HEK293T (cell line): ENCODE measurements at regions not wholly inside any gene's neighbourhood (a gene's known extent, or its start where the extent isn't known, plus 50 kb on each side); places are given as distances from the start of the nearest gene placed in this dataset.

ENCODE experiments used
- CTCF ChIA-PET: fragments of 350-600 bp; formaldehyde crosslinking; extraction: SDS; loops from one replicate; lab custom pipeline; 2021; ENCODE audit warnings: antibody characterized with exemption, inconsistent platforms; lab: Yijun Ruan, JAX
- POLR2A ChIA-PET: fragments of 350-600 bp; formaldehyde crosslinking; extraction: SDS; loops from one replicate; lab custom pipeline; 2020; ENCODE audit warnings: antibody characterized with exemption, inconsistent platforms; lab: Yijun Ruan, JAX
- DNase-seq: peaks from one replicate; pipeline ENCODE4 v3.0.0; 2012; ENCODE audit warnings: mixed read lengths; ENCODE audit errors: extremely low spot score
- ARNT ChIP-seq: fragments of 450-650 bp; IDR thresholded peaks from 2 replicates; pipeline ENCODE4 v1.6.1; 2017; ENCODE audit warnings: mild to moderate bottlenecking
- BHLHE40 ChIP-seq: fragments of 450-650 bp; IDR thresholded peaks from 2 replicates; pipeline ENCODE4 v1.6.1; 2016; ENCODE audit warnings: mild to moderate bottlenecking, moderate library complexity, borderline replicate concordance
- CTBP1 ChIP-seq: fragments of 450-650 bp; IDR thresholded peaks from 2 replicates; pipeline ENCODE4 v1.6.1; 2016; ENCODE audit warnings: borderline replicate concordance
- ELF4 ChIP-seq: fragments of 450-650 bp; IDR thresholded peaks from 2 replicates; pipeline ENCODE4 v1.6.1; 2017; ENCODE audit warnings: antibody characterized with exemption
- FOXA1 ChIP-seq: fragments of 450-650 bp; IDR thresholded peaks from 2 replicates; pipeline ENCODE4 v1.6.1; 2016; ENCODE audit warnings: mild to moderate bottlenecking
- FOXK2 ChIP-seq: fragments of 450-650 bp; IDR thresholded peaks from 2 replicates; pipeline ENCODE4 v1.6.1; 2016; ENCODE audit warnings: mild to moderate bottlenecking
- FOXM1 ChIP-seq: fragments of 450-650 bp; IDR thresholded peaks from 2 replicates; pipeline ENCODE4 v1.6.1; 2017; ENCODE audit warnings: mild to moderate bottlenecking, borderline replicate concordance
- HDGF ChIP-seq: fragments of 450-650 bp; IDR thresholded peaks from 2 replicates; pipeline ENCODE4 v1.6.1; 2017; ENCODE audit warnings: antibody characterized with exemption, borderline replicate concordance
- L3MBTL2 ChIP-seq: fragments of 450-650 bp; conservative IDR thresholded peaks from 2 replicates; pipeline ENCODE4 v1.6.1; 2016; ENCODE audit warnings: mild to moderate bottlenecking
- LEF1 ChIP-seq: fragments of 450-650 bp; IDR thresholded peaks from 2 replicates; pipeline ENCODE4 v1.6.1; 2017; ENCODE audit warnings: mild to moderate bottlenecking, borderline replicate concordance
- NFRKB ChIP-seq: fragments of 450-650 bp; IDR thresholded peaks from 2 replicates; pipeline ENCODE4 v1.6.1; 2016; ENCODE audit warnings: mild to moderate bottlenecking, moderate library complexity
- PKNOX1 ChIP-seq: fragments of 450-650 bp; IDR thresholded peaks from 2 replicates; pipeline ENCODE4 v1.6.1; 2016
- SP1 ChIP-seq: fragments of 450-650 bp; IDR thresholded peaks from 2 replicates; pipeline ENCODE4 v1.6.1; 2017
- SUZ12 ChIP-seq: fragments of 450-650 bp; IDR thresholded peaks from 2 replicates; pipeline ENCODE4 v1.6.1; 2016; ENCODE audit warnings: mild to moderate bottlenecking
- TARDBP ChIP-seq: fragments of 450-650 bp; IDR thresholded peaks from 2 replicates; pipeline ENCODE4 v1.6.1; 2016
- ZNF384 ChIP-seq: fragments of 450-650 bp; IDR thresholded peaks from 2 replicates; pipeline ENCODE4 v1.6.1; 2016

GRCh38 chr2:151087377-151087776 is 174.3 kb downstream of the RBM43 start:
- ChIA-PET CTCF (no interaction called here), POLR2A (no interaction called here)
- no peak for TF ChIP-seq LEF1
- TF ChIP-seq L3MBTL2, result no peak
- no peak for TF ChIP-seq FOXK2
- no peak for TF ChIP-seq TARDBP
- no peak for DNase-seq

- TF ChIP-seq BHLHE40, result no peak
- no peak for TF ChIP-seq FOXM1
- TF ChIP-seq FOXK2, result no peak
- no peak for TF ChIP-seq SUZ12
- TF ChIP-seq HDGF, result no peak
- TF ChIP-seq SP1, result no peak
- TF ChIP-seq FOXA1, result no peak
- no peak for TF ChIP-seq NFRKB
- DNase-seq, result no peak
- ChIA-PET POLR2A (no interaction called here), CTCF (no interaction called here)
Observed at GRCh38 chr2:151085181-151085611, 176.5 kb downstream of the RBM43 start.

GRCh38 chr2:151083856-151084795 is 177.5 kb downstream of the RBM43 start:
- no peak for DNase-seq
- ChIA-PET POLR2A (no interaction called here), CTCF (no interaction called here)
- TF ChIP-seq ELF4, result no peak
- TF ChIP-seq SUZ12, result no peak
- no peak for TF ChIP-seq NFRKB
- TF ChIP-seq FOXM1, result no peak
- no peak for TF ChIP-seq HDGF
- TF ChIP-seq FOXA1, result no peak
- TF ChIP-seq PKNOX1, result no peak
- no peak for TF ChIP-seq L3MBTL2

- POLR2A ChIA-PET, result no interaction called here
- DNase-seq, result no peak
- CTCF ChIA-PET, result no interaction called here
- TF ChIP-seq BHLHE40 (no peak), PKNOX1 (no peak), CTBP1 (no peak), SP1 (no peak), SUZ12 (no peak), ELF4 (no peak), ZNF384 (no peak), LEF1 (no peak), HDGF (no peak), FOXM1 (no peak), FOXK2 (no peak), NFRKB (no peak), FOXA1 (no peak), ARNT (no peak), L3MBTL2 (no peak), TARDBP (no peak)
Observed at GRCh38 chr2:151078889-151079288, 182.8 kb downstream of the RBM43 start.

- no peak for DNase-seq
- ChIA-PET POLR2A (no interaction called here), CTCF (no interaction called here)
- no peak for TF ChIP-seq FOXK2
- no peak for TF ChIP-seq CTBP1
- no peak for TF ChIP-seq SP1
- no peak for TF ChIP-seq L3MBTL2
- no peak for TF ChIP-seq LEF1
- no peak for TF ChIP-seq FOXM1
- no peak for TF ChIP-seq FOXA1
- TF ChIP-seq HDGF, result no peak
- TF ChIP-seq PKNOX1, result no peak
- no peak for TF ChIP-seq ZNF384
- TF ChIP-seq BHLHE40, result no peak
- TF ChIP-seq NFRKB, result no peak
- TF ChIP-seq ARNT, result no peak
- TF ChIP-seq SUZ12, result no peak
- TF ChIP-seq ELF4, result no peak
- TF ChIP-seq TARDBP, result no peak
Observed at GRCh38 chr2:151071906-151072305, 189.8 kb downstream of the RBM43 start.

GRCh38 chr2:151071382-151071781 is 190.3 kb downstream of the RBM43 start:
- TF ChIP-seq L3MBTL2 (no peak), BHLHE40 (no peak), LEF1 (no peak), SP1 (no peak), HDGF (no peak), CTBP1 (no peak), NFRKB (no peak), TARDBP (no peak), FOXK2 (no peak), FOXA1 (no peak), SUZ12 (no peak), ZNF384 (no peak), ARNT (no peak), FOXM1 (no peak), PKNOX1 (no peak), ELF4 (no peak)
- ChIA-PET POLR2A (no interaction called here), CTCF (no interaction called here)
- peak; percentile 23 for DNase-seq
